ENCODE measurements at regions not wholly inside any gene's neighbourhood (a gene's known extent, or its start where the extent isn't known, plus 50 kb on each side); places are given as distances from the start of the nearest gene placed in this dataset.

- no peaks in the 10 kb centered on the region for H3F3A ChIP-seq (ENCODE audit: insufficient read depth)
- TF ChIP-seq CTCF (IDR thresholded peaks at IDR 0.05; ENCODE audit: insufficient read depth, low read length, poor library complexity, severe bottlenecking) (no peak), EZH2phosphoT487 (conservative IDR thresholded peaks at IDR 0.05; ENCODE audit: low read length) (no peak)
- no peaks in the 10 kb centered on the region for H3K27me3 ChIP-seq (ENCODE audit: low read length)
- peaks cover 18% of the 10 kb centered on the region for H3K79me2 ChIP-seq (ENCODE audit: insufficient read depth, low read length)
- H2AFZ ChIP-seq (ENCODE audit: low read depth, low read length, severe bottlenecking) = no peak overlapping the region
- no peak overlapping the region for H3K4me3 ChIP-seq (ENCODE audit: insufficient read depth, low read length, poor library complexity, severe bottlenecking)
- no peak overlapping the region for H3K9ac ChIP-seq (ENCODE audit: low read length)
- H4K20me1 ChIP-seq (ENCODE audit: low read depth, low read length) = no peaks in the 10 kb centered on the region
- no peaks in the 10 kb centered on the region for H3K36me3 ChIP-seq (ENCODE audit: low read length)
- no peaks in the 10 kb centered on the region for H3K9me2 ChIP-seq (replicated peaks; ENCODE audit: insufficient read depth, low read length)
- H3K4me2 ChIP-seq (ENCODE audit: low read depth, low read length, poor library complexity, severe bottlenecking) = no peak overlapping the region
- no peak overlapping the region for H3K27ac ChIP-seq (ENCODE audit: low read depth, low read length)
- no peaks in the 10 kb centered on the region for H3K9me3 ChIP-seq (ENCODE audit: insufficient read depth, low read length)
Measured at GRCh38 chr16:31710134-31710533, 163.5 kb upstream of the ZNF267 start.

GRCh38 chr16:31710880-31711279 lies 162.7 kb upstream of the ZNF267 start:
- no peak for TF ChIP-seq EZH2phosphoT487 (conservative IDR thresholded peaks at IDR 0.05; ENCODE audit: low read length)
- no peak for TF ChIP-seq CTCF (IDR thresholded peaks at IDR 0.05; ENCODE audit: insufficient read depth, low read length, poor library complexity, severe bottlenecking)
- Histone ChIP-seq H3K9ac (ENCODE audit: low read length) (no peak overlapping the region), H2AFZ (ENCODE audit: low read depth, low read length, severe bottlenecking) (no peak overlapping the region), H3K36me3 (ENCODE audit: low read length) (no peaks in the 10 kb centered on the region), H3K79me2 (ENCODE audit: insufficient read depth, low read length) (peaks cover 26% of the 10 kb centered on the region), H4K20me1 (ENCODE audit: low read depth, low read length) (no peaks in the 10 kb centered on the region), H3K9me3 (ENCODE audit: insufficient read depth, low read length) (no peaks in the 10 kb centered on the region), H3K9me2 (replicated peaks; ENCODE audit: insufficient read depth, low read length) (no peaks in the 10 kb centered on the region), H3K27me3 (ENCODE audit: low read length) (no peaks in the 10 kb centered on the region), H3F3A (ENCODE audit: insufficient read depth) (no peaks in the 10 kb centered on the region), H3K4me2 (ENCODE audit: low read depth, low read length, poor library complexity, severe bottlenecking) (no peak overlapping the region), H3K27ac (ENCODE audit: low read depth, low read length) (no peak overlapping the region), H3K4me3 (ENCODE audit: insufficient read depth, low read length, poor library complexity, severe bottlenecking) (no peak overlapping the region)

- Histone ChIP-seq H4K20me1 (ENCODE audit: low read depth, low read length) (no peaks in the 10 kb centered on the region), H2AFZ (ENCODE audit: low read depth, low read length, severe bottlenecking) (no peak overlapping the region), H3K79me2 (ENCODE audit: insufficient read depth, low read length) (peaks cover 31% of the 10 kb centered on the region), H3K4me2 (ENCODE audit: low read depth, low read length, poor library complexity, severe bottlenecking) (no peak overlapping the region), H3F3A (ENCODE audit: insufficient read depth) (no peaks in the 10 kb centered on the region), H3K9me2 (replicated peaks; ENCODE audit: insufficient read depth, low read length) (no peaks in the 10 kb centered on the region), H3K27me3 (ENCODE audit: low read length) (no peaks in the 10 kb centered on the region), H3K36me3 (ENCODE audit: low read length) (no peaks in the 10 kb centered on the region), H3K27ac (ENCODE audit: low read depth, low read length) (no peak overlapping the region), H3K4me3 (ENCODE audit: insufficient read depth, low read length, poor library complexity, severe bottlenecking) (no peak overlapping the region), H3K9ac (ENCODE audit: low read length) (no peak overlapping the region), H3K9me3 (ENCODE audit: insufficient read depth, low read length) (no peaks in the 10 kb centered on the region)
- TF ChIP-seq CTCF (IDR thresholded peaks at IDR 0.05; ENCODE audit: insufficient read depth, low read length, poor library complexity, severe bottlenecking) (no peak), EZH2phosphoT487 (conservative IDR thresholded peaks at IDR 0.05; ENCODE audit: low read length) (no peak)
Measured at GRCh38 chr16:31711344-31711845, 162.2 kb upstream of the ZNF267 start.

Measured in SU-DHL-6 (cell line).